HG03045 (cell line): ENCODE measurements at regions not wholly inside any gene's neighbourhood (a gene's known extent, or its start where the extent isn't known, plus 50 kb on each side); places are given as distances from the start of the nearest gene placed in this dataset.

Experiments
- ATAC-seq: cut with Tn5 transposase; IDR thresholded peaks from one replicate; pipeline ENCODE4 v1.9.1; 2021; ENCODE audit warnings: mild to moderate bottlenecking, moderate library complexity; ENCODE audit not compliant: unreplicated experiment

DNA sequence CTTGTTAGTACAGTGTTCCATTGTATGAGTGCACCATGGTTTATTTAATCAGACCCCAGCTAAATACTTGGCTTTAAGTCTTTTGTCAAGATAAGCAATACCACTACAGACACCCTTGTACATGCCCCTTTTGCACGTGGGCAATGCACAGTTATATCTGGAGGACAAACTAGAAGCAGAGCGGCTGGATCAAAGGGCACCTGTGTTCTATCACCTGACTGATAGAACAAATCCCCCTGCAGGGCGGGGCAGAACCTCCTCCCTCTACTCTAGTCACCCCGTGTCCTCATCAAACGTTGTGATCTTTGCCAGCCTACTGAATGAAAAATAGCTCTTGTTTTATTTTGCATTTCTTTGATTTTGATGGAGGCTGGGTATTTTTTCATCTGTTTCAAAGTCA, 314.9 kb downstream of the TLE3 start:
- no peak for ATAC-seq

DNA sequence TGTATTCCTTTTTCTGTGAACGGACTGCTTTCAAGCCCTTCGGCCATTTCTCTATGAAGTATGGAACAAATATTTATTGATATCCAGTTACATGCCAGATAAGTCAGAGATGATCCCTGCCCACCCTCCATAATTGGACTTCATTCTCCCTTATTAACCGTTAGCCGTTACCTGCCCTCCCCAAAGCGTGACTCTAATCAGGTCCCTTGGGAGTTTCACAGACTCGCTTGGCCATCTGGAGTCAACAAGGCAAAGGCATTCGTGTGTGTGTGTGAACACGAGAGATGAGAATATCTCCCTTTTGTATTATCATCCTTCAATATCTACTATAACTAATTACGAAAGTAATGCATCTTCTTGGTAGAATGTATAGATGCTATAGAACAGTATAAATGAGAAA, 314.5 kb downstream of the TLE3 start:
- no peak for ATAC-seq

DNA sequence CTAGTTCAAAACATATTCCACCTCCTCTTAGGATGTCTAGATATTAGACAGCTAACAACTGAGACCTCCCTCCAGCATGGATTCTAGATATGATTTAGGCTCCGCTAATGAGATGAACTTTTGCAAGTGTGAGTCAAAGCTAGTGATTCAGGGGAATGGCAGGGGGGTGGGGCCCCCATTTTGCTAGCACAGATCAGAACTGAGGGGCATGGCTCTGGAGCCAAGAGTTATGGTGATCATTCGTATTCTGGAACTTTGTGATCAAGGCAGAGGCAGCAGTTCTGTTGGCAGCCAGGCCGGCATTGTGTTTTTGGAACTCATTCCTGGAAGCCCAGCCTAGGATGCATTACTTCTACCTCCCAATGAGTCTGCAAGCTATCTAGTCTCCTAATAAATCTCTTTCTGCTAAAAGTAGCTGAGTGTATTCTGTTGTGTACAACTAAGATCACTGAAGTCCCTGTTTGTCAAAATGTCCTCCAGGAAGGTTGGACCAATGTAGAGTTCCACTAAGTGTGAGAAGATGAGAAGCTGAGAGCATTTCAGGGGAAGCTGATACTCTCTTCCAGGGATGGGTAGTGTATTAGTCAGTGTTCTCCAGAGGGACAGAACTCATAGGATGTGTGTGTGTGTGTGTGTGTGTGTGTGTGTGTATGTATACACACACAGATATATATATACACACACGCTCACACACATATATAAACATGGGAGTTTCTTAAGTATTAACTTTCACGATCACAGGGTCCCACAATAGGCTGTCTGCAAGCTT, 312.7 kb downstream of the TLE3 start:
- ATAC-seq, result no peak

DNA sequence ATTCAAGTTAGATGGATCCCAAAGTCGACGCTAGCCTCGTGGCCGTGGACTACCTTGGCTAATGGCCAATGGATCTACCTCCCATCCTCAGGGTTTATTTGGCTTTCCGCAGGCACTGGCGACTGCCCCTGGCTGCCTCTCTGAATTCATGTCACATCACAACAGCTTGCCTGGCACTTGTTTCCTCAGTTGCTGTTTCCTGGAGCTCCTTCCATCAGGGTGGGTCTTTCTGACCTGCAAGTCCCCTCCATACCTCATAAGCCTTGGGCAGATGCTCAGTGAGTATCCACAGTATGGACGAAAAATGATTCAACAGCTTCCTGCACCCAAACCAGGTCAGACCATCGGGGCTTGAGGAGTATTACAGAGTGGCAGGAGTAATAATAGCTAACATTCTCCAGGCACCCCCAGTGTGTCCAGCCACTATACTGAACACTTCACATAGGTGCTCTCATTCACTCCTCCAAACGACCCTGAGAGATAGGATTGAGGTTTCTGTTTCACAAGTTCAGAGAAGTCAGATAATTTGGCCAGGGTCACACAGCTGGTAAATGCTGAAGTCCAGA, 311.5 kb downstream of the TLE3 start:
- ATAC-seq, result no peak

DNA sequence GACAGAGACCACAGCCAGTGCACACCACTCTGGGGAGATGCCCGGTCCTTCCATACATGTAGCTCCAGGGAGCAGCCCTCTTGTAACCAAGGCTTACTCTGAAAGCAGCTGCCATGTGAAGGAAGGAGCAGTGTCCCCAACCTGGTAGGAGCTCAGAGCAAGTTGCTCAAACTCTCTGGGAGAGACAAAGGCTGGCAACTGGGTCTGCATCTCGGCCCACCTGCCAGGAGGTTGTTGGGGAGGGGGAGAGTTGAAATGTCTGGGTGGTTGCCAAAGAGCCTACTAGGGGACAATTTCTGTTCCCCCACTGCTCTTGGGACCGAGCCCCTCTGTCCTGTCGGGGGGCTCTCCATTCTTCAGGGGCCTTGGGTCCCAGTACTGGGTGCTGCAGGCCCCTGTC, 309.9 kb downstream of the TLE3 start:
- ATAC-seq, result no peak

DNA sequence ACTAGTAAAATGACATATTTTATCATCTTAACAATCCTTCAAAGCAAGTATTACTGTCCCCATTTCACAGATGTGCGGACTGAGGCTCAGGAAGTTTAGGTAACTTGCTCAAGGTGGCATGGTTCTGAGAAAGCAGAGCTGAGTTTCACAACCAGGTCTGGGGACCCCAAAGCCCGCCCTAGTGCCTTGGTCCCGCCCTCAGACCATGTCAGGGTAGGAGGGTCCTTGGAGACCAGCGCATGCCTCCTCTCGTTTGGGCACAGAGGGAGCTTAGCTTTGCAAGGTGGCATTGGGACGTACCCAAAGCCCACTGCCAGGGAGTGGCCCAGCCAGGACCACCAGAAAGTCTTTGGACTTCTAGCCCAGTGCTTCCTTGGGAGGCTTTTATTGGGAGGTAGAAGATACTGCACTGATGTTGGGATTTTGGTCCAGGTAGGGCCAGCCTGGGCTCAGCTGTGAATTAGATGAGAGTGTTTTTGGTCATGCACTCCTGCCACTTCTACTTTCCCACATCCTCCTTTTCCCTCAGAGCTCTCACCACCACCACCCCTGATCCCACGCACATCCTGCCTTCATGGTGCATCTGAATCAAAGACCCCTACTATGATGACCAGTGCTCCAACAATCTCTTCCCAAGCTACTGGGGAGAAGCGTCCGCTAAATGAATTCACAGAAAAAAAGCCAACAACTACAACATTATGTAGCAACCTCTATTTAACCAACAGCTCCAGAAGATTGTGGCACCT, 307.9 kb downstream of the TLE3 start:
- ATAC-seq, result no peak

DNA sequence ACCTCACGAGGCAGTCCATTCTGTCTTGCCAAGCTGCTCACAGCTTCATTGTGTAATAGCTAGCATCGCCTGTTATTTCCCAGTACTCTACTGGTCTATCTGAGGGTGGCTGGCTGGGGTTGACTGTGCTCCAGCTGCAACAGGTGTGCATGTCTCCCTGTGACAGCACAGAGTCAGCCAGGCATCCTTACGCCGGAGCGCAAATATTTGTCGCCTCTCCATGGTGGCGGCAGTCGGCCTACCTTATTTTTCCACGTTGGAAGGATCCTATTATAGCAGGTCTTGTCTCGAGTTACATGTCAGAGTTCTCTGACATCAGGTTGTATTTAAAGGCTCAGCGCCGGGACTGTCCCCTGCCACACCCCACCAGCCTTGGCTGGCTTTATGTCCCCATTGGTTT, 307.1 kb downstream of the TLE3 start:
- ATAC-seq, result no peak

DNA sequence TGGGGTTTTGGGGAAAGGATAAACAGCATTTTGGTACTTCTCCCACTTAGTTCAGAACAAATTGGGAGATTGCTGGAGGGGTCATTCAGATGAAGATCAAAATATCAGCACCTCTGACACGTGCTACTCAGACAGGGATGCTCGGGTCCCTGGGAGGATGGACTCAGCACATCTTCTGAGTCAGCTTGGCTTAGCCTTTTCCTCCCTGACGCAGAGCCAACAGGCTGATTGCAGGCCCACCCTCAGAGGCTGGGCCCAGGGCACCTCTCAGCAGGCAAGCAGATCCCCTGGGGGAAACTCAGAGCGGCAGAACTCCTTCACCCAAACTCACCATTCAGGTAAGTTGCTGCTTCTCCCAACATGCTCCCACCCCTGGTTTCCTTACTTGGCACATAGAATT, 304.9 kb downstream of the TLE3 start:
- no peak for ATAC-seq

DNA sequence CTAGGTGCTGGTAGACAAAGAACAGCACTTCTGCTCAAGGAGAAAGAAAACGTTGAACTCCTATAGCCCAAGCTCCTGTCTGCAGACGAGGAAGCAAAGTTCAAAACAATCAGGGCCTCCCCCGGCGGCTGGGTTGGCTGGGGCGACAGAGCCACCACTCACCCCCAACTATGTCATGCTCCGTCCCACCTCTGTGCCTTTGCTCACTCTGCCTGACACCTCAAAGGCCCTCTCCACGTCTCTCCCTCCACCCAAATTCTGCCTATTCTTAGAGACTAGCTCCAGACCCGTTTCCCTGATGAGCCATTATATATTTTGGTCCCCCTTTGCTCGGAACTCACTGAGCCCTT, 304.3 kb downstream of the TLE3 start:
- ATAC-seq, result no peak

DNA sequence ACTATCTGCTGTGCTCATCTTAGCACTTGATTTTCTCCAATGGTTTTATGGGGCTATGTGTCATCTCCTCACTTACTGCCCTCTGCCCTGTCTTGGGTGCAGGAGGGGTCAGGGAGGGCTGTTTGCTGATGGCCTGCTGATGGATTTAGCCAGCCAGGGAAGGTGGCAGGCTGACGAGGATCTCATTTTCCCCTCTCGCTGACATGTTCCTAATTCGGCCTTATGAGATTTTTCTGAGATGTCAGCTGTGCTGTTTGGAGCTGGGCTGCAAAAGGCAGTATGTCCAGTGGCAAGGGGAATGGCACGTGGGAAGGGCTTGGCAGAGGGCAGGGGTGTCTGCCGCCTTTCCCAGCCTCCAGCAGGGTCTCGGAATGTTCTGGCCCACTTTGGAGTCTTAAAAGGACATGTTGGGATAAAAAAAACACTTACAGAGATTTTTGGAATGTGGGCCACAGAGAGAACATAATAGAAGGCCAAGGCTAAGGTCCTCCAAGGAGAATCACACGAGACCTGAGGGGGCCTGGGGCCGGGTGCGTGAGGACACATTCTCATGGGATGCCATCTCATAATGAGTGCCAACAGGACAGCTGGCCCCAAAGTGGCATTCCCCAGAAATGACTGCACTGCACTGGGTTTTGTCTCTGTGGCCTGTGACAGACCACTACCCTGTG, 303.8 kb downstream of the TLE3 start:
- ATAC-seq, result no peak

DNA sequence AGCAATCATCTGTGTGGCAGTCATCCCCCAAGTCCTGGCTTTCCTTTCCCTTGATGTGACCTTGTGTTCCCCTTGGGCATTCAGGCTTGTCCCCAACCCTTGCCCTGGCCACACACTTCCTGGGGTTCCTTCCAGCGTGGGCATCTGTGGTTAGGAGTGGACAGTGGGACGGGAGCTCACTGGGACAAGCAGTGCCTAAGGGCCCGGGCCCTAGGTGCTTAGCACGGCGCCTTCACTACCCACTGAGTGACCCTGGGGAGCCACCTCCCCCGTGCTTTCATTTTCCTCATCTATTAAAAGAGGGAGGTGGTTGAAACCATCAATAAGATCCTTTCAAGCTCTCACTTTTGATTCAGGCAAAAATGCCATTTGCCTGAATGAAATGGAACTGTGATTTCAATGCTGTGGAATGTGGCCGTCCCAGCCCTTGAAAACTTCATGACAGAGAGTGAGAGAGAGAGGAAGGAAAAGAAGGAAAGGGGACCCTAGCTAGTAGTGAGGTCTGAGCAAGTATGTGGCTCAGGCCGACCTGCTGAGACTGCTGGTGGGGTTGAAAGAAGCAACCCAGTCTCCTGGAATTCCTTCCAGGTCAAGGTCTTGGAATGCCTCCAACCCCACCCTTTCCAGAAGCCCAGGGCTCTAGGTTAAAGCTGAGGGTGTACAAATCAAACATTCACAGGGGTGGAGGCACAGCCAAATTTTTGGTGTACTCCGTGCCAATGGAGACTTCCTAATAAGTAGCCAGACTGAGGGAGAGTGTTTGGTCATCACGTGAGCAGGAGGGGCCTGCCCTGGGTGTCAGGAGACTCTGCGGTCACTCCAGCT, 302.9 kb downstream of the TLE3 start:
- no peak for ATAC-seq

DNA sequence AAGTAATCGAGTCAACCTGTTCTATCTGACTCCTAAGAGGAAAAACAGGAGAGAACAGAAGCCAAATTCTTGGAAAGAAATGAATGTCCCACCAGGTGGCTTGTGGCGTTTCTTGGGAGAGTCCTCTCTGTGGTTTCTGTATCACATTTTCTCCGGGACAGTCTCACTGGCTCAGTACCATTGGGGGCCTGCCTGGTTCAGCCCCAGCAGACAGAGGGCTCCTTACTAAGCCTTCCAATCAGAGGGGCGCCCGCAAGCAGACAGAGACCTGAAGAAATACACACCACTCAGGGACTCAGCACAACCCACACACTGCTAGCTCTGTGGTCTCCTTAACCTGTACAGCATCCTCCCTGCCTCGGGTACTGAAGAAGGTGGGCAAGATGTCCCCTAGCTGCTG, 302.1 kb downstream of the TLE3 start:
- ATAC-seq, result no peak

DNA sequence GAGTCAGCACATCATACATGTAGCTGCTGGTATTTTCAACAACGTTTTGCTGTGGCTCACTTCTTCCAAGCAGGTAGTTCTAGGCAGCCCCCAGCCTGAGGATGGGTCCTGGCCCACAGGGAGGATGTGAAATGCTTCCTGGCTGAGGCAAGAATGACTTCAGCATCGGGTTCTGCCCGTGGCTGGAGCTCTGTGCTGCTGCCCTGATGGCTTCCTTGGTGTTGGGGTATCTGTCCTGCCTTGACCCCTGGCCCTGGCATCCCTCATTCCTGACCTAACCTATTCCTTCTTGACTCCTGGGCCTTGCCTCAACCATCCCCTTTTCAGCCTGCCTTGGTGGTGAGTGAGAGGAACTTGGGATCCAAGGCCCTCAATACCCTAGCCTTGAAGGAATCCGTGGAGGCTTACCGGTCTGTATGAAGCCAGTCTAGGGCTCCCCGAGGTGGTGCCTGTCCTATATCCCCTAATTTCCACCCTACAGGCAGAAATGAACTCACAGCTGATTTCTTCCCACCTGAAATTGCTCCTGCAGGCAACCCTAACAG, 300.6 kb downstream of the TLE3 start:
- no peak for ATAC-seq

DNA sequence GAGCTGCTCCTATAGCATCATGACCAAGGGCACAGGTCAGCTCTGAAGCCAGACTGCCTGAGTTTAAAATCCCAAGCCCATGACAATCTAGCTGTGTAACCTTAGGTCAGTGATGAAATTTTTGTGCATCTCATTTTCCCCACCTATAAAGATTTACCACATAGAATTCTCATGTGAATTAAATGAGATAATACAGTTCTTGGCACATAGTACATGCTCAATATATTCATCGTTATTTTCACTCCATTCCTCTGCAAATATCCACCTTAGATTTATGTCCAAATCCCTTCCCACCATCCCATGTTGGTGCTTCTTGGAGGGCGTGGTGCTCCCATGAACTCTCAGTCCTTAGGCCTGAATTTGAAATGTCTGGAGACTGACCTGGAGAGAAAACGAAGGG, 300.1 kb downstream of the TLE3 start:
- no peak for ATAC-seq

DNA sequence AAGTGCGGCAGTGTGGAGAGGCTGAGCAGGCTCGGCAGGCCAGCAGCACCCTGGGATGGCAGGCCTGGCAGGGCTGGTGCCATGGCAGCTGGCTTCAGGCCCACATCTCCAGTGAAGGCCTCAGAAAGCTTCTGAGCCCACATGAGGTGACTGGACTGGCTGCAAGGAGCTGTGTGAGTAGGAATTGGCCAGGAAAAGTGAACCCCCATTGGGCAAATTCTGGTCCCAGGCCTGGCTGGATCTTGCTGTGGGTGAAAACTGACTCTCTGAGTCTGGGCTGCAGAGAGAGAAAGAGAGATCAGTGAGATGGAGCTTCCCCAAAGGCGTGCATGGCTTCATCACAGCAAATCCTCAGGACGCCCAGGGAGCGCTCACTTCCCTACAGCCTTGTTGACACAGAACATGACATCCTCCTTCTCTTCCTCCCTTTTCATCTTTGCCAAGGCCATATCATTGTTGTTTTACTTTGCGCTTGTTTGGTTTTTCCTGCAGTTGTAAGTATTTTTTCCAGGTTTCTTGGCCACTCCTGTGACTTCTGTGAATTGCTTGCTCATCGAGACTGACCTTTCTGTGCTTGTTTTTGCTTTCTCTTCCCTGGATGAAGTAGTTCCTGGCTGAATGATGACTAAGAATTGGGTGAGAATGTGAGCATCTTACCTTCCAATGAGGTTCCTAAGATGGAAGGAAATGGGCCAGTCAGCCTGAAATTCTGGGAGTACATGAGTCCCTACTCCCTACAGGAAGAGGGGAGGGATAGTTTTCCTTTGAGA, 299.1 kb downstream of the TLE3 start:
- ATAC-seq, result no peak

DNA sequence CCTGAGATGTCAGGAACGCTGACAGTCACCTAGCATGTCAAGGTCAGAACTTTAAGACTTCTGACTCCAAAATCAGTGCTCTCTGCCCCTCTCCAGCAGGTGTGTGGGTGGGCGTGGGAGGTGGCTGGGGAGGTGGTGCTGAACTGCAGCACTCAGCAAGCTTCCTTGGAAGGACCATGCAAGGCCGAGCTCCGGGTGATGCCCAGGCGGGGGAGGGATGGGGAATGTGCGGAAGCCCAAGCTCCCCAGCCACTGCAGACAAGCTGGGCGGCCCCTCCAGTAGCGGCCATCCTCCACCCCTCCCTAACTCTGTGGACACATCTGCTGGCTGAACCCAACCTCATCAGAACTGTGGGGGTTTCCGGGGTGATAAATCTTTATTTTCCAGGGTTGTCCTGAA, 296.6 kb downstream of the TLE3 start:
- ATAC-seq, result no peak

DNA sequence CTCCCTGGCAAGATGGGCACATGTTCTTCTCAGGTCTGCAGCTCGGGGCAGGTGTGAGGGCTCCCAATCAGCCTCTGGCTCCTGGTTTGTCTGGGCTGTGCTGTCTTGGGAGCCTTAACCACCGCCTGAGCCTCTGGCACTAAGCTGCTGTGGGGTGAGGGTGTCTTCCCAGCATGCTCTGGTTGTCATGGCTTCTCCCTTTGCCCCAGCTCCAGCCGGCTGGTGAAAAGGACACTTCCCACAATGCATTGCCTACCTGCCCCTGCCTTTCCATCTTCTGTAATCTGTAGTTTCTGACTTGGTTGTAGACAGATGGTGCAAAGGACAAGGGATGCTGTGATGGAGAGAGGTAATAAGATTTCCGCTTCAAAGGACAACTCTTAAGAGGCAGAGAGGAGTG, 295.3 kb downstream of the TLE3 start:
- ATAC-seq, result no peak

DNA sequence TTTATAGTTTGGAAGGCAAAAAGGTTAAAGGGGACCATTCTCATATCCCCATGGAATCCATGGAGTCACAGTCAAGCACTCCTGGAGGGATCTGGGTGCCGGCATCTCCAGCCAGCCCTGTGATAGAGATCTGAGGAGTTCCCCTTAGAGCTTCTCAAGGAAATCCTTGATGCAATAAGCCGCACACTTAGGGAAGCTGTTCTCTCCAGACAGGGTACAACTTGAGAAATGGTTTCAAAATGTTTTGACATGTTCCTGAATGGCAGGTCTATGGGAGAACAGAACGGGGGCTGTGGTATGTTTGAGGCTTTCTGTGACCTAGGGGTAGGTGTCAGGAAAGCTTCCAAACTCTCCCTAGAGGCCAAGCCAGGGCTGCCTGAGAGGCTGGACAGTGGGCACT, 292.9 kb downstream of the TLE3 start:
- ATAC-seq, result no peak

DNA sequence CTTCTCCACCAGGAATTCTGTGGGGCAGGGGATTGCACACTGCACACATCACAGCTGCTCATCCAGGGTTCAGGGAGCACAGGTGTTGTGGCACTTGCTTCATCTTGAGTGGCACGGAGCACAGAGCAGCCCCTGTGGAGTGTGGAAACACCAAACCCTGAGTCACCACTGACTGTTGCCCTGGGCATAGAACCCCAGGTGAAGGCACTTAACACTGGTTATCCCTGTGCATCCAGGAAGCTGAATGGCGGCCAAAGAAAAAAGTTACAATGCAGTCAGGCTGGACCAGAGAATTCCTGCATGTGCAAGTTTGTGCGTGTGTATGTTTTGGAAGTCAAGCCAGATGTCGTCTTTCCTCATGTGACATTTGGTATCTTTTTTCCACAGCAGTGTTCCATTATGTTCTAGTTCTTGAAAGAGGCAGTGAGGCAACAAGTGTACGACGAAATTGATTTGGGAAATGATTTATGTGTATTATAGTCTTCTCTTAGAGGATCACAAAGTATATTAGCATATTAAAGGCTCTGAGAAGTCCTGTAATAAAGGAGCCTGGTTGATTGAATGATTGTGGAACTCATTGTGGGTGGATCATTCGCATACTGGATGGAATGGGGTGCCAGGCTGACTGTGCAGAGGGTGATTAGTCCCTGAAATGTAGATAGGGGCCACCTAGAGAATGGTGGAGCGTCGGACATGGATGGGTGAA, 292.3 kb downstream of the TLE3 start:
- no peak for ATAC-seq
